Lower lobe of right lung (tissue), 2 donors: ENCODE measurements at regions not wholly inside any gene's neighbourhood (a gene's known extent, or its start where the extent isn't known, plus 50 kb on each side); places are given as distances from the start of the nearest gene placed in this dataset.

Experiments used
- ATAC-seq, 2 donors: fragments of 200-7000 bp; cut with Tn5 transposase; one replicate each; pipeline ENCODE4 v1.9.1; 2020 to 2022; ENCODE audit warnings: mild to moderate bottlenecking in 2 of 2, moderate library complexity in 2 of 2
- DNase-seq: peaks from one replicate; pipeline ENCODE4 v3.0.0-alpha.2; 2020
- H3K27ac ChIP-seq: fragments of 200-600 bp; one replicate; pipeline ENCODE4 v1.8.0; 2022
- H3K27me3 ChIP-seq: fragments of 200-600 bp; one replicate; pipeline ENCODE4 v1.8.0; 2022; ENCODE audit warnings: low read depth
- H3K36me3 ChIP-seq: fragments of 200-600 bp; one replicate; pipeline ENCODE4 v1.8.0; 2022; ENCODE audit warnings: mild to moderate bottlenecking
- H3K4me1 ChIP-seq: fragments of 200-600 bp; one replicate; pipeline ENCODE4 v1.8.0; 2022
- H3K4me3 ChIP-seq: fragments of 200-600 bp; one replicate; pipeline ENCODE4 v1.8.0; 2022; ENCODE audit warnings: mild to moderate bottlenecking
- H3K9me3 ChIP-seq: fragments of 200-600 bp; one replicate; pipeline ENCODE4 v1.8.0; 2022
- intact Hi-C: fragments of 100-400 bp; cut with DNase I; formaldehyde crosslinking; loops from one replicate; pipeline ENCODE4 v1.11.0; 2022
- TF ChIP-seq, protein P1 (sequence below): fragments of 200-600 bp; IDR thresholded peaks from one replicate; pipeline ENCODE4 v1.8.0; 2022; ENCODE audit warnings: antibody characterized with exemption, mild to moderate bottlenecking
- donor health status: DM: no; HTN: yes; CAD: no; lungs with severe emphysema.

DNA sequence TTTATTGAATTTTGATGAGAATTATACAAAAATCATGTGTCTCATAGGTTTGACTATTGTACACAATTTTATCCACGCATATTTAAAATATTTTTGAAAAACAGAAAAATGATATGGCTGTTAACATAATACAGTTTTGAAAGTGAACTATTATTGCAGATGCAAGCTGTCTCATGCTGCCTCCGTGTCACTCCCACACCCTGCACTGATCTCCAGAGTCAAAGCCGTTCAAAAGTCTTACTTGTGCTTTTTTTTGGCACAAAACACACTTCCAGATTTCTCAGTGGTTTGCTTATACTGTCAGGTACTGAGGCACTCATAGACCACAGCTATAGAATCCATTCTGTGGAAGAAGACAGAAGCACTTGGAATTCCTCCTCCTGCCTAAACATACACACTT, 243.1 kb upstream of the ADARB2 start:
- Histone ChIP-seq H3K36me3 (no peaks in the 10 kb centered on the region), H3K4me3 (no peak overlapping the region), H3K27me3 (no peaks in the 10 kb centered on the region), H3K4me1 (no peaks in the 10 kb centered on the region), H3K27ac (no peak overlapping the region), H3K9me3 (no peaks in the 10 kb centered on the region)
- ATAC-seq = no peak
- no peak for DNase-seq
- TF ChIP-seq, protein P1, sequence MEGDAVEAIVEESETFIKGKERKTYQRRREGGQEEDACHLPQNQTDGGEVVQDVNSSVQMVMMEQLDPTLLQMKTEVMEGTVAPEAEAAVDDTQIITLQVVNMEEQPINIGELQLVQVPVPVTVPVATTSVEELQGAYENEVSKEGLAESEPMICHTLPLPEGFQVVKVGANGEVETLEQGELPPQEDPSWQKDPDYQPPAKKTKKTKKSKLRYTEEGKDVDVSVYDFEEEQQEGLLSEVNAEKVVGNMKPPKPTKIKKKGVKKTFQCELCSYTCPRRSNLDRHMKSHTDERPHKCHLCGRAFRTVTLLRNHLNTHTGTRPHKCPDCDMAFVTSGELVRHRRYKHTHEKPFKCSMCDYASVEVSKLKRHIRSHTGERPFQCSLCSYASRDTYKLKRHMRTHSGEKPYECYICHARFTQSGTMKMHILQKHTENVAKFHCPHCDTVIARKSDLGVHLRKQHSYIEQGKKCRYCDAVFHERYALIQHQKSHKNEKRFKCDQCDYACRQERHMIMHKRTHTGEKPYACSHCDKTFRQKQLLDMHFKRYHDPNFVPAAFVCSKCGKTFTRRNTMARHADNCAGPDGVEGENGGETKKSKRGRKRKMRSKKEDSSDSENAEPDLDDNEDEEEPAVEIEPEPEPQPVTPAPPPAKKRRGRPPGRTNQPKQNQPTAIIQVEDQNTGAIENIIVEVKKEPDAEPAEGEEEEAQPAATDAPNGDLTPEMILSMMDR = no peak
- intact Hi-C loops = no loop called here

DNA sequence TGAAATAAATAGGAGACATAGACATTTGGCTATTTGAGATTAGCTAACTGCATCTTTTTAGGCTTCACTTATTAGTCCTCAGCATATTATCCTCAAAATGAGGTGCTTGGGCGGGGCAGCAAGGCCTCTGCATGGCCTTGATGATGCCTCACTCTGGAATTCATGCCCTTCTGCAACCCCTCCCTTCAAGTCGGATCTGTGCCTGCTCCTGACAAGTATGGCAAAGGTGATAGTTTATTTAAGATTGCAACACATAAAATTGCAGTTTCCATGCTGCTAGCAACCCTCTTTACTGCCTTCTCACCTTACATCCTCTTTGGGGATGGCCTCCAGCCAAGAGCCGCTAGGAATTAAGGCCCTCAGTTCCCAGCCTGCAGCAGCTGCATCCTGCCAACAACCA, 241.3 kb upstream of the ADARB2 start:
- intact Hi-C loops = no loop called here
- Histone ChIP-seq H3K27ac (no peak overlapping the region), H3K27me3 (no peaks in the 10 kb centered on the region), H3K4me3 (no peak overlapping the region), H3K4me1 (no peaks in the 10 kb centered on the region), H3K9me3 (no peaks in the 10 kb centered on the region), H3K36me3 (no peaks in the 10 kb centered on the region)
- TF ChIP-seq, protein P1 = no peak
- DNase-seq (no peak), ATAC-seq (no peak)

DNA sequence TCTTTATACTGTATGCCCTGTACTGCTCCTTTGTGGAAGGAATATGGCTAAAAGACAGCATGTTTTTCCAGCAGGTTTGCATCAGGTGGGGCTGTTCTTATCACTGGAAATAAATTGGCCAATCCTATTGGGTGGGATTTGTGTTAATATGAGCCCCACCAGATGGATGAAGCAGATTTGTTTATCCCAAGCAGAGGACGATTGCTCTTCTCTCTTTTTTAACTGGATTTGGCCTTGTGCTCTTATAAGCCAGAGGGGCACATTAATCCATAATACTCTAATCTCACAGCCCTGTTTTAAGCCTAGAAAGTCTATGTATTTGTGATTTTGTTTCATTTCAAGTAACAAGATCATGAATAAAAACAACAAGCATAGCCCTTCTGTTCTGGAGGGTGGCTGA, 240.1 kb upstream of the ADARB2 start:
- no peaks in the 10 kb centered on the region for H3K4me1 ChIP-seq
- intact Hi-C loops = no loop called here
- ATAC-seq = no peak
- no peaks in the 10 kb centered on the region for H3K9me3 ChIP-seq
- no peak overlapping the region for H3K4me3 ChIP-seq
- no peak for DNase-seq
- H3K27ac ChIP-seq = no peak overlapping the region
- no peaks in the 10 kb centered on the region for H3K36me3 ChIP-seq
- TF ChIP-seq, protein P1 = no peak
- no peaks in the 10 kb centered on the region for H3K27me3 ChIP-seq

DNA sequence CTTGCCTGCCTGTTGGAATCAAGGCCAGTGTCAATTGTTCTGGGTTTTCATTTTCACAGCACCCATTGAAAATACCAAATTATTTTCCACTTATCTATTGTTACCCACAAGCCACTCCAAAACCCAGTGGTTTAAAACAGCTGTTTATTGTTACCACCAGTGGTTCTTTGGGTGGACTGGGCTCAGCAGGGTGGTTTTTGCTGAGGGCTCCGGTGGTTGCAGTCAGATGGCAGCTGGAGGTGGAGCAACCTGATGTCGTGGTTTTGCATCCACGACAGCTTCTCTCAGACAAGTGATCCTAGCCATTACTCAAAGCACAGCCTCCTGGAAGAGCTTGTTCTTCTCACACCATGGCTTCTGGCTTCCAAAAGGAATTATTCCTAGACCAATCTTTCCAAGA, 235.1 kb upstream of the ADARB2 start:
- ATAC-seq (no peak), DNase-seq (no peak)
- intact Hi-C loops = no loop called here
- no peaks in the 10 kb centered on the region for H3K27me3 ChIP-seq
- no peaks in the 10 kb centered on the region for H3K36me3 ChIP-seq
- no peaks in the 10 kb centered on the region for H3K4me1 ChIP-seq
- no peak overlapping the region for H3K4me3 ChIP-seq
- TF ChIP-seq, protein P1 = no peak
- no peaks in the 10 kb centered on the region for H3K9me3 ChIP-seq
- no peak overlapping the region for H3K27ac ChIP-seq

DNA sequence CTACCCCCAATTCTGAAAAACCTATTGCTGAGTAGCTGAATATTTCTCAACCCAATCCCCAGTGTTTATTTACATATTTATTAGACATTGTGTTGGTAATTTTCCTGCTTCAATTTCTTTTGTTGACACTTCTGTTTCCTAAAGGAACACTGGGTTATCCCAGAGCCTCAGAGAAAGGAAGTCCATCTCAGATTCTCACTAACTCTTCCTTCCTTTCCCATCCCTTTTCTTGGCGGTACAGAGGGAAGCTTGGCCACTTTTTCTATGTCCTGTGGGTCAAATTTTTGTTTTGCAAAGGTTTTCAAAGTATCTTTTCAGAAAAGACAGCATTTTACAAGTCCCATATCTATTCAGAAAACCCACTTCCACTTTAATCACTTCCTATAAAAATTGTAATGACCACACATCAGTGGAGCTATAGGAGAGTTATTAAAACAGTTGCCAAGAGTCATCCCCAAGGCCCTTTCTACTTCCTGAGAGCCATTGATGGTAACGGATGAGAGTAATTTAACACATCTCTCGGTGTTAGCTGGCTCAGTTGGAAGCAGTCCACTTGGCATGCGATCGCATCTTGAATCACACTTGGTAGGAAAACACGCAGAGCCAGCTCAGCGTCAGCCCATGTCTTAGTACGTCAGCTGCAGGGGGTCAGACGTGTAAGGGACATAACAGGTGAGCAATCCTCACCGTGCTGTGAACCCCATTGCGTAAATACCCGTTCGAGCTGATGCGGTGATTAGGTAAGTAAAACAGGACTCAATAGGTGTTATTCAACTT, 231.1 kb upstream of the ADARB2 start:
- H3K4me3 ChIP-seq = no peak overlapping the region
- intact Hi-C loops = no loop called here
- H3K9me3 ChIP-seq = no peaks in the 10 kb centered on the region
- no peaks in the 10 kb centered on the region for H3K4me1 ChIP-seq
- H3K36me3 ChIP-seq = no peaks in the 10 kb centered on the region
- TF ChIP-seq, protein P1 = no peak
- ATAC-seq = no peak
- no peak for DNase-seq
- H3K27ac ChIP-seq = no peak overlapping the region
- H3K27me3 ChIP-seq = no peaks in the 10 kb centered on the region
